Ishikawa (cell line): ENCODE measurements at regions not wholly inside any gene's neighbourhood (a gene's known extent, or its start where the extent isn't known, plus 50 kb on each side); places are given as distances from the start of the nearest gene placed in this dataset.

Source experiments
- EP300 ChIP-seq: IDR thresholded peaks from 2 replicates; pipeline ENCODE4 v1.6.1; 2012; ENCODE audit warnings: borderline replicate concordance
- FOXM1 ChIP-seq: IDR thresholded peaks from 2 replicates; pipeline ENCODE4 v1.6.1; 2012; ENCODE audit warnings: low read depth, borderline replicate concordance
- REST ChIP-seq: IDR thresholded peaks from 2 replicates; pipeline ENCODE4 v1.6.1; 2012; ENCODE audit warnings: low read depth, mild to moderate bottlenecking
- USF1 ChIP-seq: IDR thresholded peaks from 2 replicates; pipeline ENCODE4 v1.6.1; 2012

- TF ChIP-seq EP300 (no peak), REST (no peak), USF1 (no peak), FOXM1 (no peak)
These were observed 279.7 kb upstream of the MYT1L start for GRCh38 chr2:2610751-2611150.
